ENCODE measurements at regions not wholly inside any gene's neighbourhood (a gene's known extent, or its start where the extent isn't known, plus 50 kb on each side); places are given as distances from the start of the nearest gene placed in this dataset.

DNA sequence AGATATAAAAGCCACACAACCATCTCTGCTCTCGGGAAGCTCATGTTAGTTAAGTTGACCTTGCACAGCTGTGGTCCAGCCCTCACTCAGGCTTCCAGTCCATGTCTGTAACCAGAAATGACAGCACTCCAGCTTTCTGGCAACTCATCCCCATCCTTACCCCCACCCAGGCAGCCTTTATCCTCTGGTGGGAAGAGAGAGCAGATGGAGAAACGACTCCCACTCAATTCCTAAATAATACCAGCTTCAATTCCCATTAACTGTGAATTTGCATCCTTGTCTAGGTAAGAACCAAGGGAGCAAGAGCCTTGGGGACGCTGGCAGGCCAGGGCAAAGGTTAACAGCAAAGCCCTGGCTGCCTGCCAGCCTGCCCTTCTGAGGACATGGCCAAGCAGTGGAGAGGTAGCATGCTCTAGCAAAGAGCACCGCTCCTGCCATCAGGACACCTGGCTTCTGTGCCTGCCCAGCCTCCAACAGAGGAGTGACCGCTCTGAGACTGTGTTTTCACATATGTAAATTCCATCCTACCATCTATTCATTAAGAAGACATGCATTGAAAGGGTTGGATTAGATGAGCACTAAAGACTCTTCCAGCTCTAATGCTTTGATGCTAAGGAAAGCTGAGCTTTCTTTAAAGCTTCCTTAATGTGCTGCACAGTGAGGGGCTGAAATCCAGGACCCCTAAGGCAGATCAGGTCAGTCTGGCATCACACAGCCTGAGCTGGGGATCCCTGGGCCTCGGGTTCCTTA, 236.1 kb downstream of the GRIN2B start:
- TF ChIP-seq, protein P1, sequence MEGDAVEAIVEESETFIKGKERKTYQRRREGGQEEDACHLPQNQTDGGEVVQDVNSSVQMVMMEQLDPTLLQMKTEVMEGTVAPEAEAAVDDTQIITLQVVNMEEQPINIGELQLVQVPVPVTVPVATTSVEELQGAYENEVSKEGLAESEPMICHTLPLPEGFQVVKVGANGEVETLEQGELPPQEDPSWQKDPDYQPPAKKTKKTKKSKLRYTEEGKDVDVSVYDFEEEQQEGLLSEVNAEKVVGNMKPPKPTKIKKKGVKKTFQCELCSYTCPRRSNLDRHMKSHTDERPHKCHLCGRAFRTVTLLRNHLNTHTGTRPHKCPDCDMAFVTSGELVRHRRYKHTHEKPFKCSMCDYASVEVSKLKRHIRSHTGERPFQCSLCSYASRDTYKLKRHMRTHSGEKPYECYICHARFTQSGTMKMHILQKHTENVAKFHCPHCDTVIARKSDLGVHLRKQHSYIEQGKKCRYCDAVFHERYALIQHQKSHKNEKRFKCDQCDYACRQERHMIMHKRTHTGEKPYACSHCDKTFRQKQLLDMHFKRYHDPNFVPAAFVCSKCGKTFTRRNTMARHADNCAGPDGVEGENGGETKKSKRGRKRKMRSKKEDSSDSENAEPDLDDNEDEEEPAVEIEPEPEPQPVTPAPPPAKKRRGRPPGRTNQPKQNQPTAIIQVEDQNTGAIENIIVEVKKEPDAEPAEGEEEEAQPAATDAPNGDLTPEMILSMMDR (IDR thresholded peaks at IDR 0.05 in 2 of 3, conservative IDR thresholded peaks at IDR 0.05 in 1 of 3; ENCODE audit: borderline replicate concordance in 1 of 3, insufficient read depth in 1 of 3, low read depth in 2 of 3, low read length in 2 of 3): no peak
- TF ChIP-seq POLR2AphosphoS5 (IDR thresholded peaks at IDR 0.05; ENCODE audit: low read depth, low read length) (no peak), ZNF274 (IDR thresholded peaks at IDR 0.05; ENCODE audit: low read depth, low read length) (no peak), EZH2 (IDR thresholded peaks at IDR 0.05) (no peak), RAD21 (IDR thresholded peaks at IDR 0.05; ENCODE audit: low read depth) (no peak), EZH2phosphoT487 (IDR thresholded peaks at IDR 0.05; ENCODE audit: borderline replicate concordance) (no peak)
- TF ChIP-seq, protein P2, sequence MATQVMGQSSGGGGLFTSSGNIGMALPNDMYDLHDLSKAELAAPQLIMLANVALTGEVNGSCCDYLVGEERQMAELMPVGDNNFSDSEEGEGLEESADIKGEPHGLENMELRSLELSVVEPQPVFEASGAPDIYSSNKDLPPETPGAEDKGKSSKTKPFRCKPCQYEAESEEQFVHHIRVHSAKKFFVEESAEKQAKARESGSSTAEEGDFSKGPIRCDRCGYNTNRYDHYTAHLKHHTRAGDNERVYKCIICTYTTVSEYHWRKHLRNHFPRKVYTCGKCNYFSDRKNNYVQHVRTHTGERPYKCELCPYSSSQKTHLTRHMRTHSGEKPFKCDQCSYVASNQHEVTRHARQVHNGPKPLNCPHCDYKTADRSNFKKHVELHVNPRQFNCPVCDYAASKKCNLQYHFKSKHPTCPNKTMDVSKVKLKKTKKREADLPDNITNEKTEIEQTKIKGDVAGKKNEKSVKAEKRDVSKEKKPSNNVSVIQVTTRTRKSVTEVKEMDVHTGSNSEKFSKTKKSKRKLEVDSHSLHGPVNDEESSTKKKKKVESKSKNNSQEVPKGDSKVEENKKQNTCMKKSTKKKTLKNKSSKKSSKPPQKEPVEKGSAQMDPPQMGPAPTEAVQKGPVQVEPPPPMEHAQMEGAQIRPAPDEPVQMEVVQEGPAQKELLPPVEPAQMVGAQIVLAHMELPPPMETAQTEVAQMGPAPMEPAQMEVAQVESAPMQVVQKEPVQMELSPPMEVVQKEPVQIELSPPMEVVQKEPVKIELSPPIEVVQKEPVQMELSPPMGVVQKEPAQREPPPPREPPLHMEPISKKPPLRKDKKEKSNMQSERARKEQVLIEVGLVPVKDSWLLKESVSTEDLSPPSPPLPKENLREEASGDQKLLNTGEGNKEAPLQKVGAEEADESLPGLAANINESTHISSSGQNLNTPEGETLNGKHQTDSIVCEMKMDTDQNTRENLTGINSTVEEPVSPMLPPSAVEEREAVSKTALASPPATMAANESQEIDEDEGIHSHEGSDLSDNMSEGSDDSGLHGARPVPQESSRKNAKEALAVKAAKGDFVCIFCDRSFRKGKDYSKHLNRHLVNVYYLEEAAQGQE (IDR thresholded peaks at IDR 0.05; ENCODE audit: low read depth): no peak
- TF ChIP-seq, protein P3, sequence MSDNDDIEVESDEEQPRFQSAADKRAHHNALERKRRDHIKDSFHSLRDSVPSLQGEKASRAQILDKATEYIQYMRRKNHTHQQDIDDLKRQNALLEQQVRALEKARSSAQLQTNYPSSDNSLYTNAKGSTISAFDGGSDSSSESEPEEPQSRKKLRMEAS (IDR thresholded peaks at IDR 0.05): no peak

Measured in HCT116 (cell line).